SK-N-SH treated with all-trans-retinoic acid at 6 μM for 48 hours (cell line): ENCODE measurements at regions not wholly inside any gene's neighbourhood (a gene's known extent, or its start where the extent isn't known, plus 50 kb on each side); places are given as distances from the start of the nearest gene placed in this dataset.
A peak's percentile ranks its signal among the peaks of the same experiment; 100 is the strongest.
"Not testable (repeated sequence)": the region's sequence is repeated elsewhere in the genome, so short reads cannot be mapped to it uniquely, and the experiment has no call there.

Source experiments
- ATAC-seq: fragments of 200-7000 bp; cut with Tn5 transposase; 3 replicates; pipeline ENCODE4 v1.9.1; 2020; ENCODE audit warnings: mild to moderate bottlenecking, moderate library complexity
- ARNTL ChIP-seq: fragments of 450-650 bp; formaldehyde crosslinking; IDR thresholded peaks from 2 replicates; pipeline ENCODE4 v1.5.0; 2020; ENCODE audit warnings: low read depth, mild to moderate bottlenecking, moderate library complexity, borderline replicate concordance
- BACH2 ChIP-seq: fragments of 250-450 bp; sonication (Bioruptor Pico); IDR thresholded peaks from 2 replicates; pipeline ENCODE4 v1.9.0; 2021; ENCODE audit warnings: mild to moderate bottlenecking, borderline replicate concordance
- CSDC2 ChIP-seq: fragments of 250-450 bp; sonication (Bioruptor Pico); IDR thresholded peaks from 2 replicates; pipeline ENCODE4 v1.5.0; 2020; ENCODE audit warnings: mild to moderate bottlenecking, moderate library complexity
- ESRRG ChIP-seq: fragments of 250-450 bp; sonication (Bioruptor Pico); IDR thresholded peaks from 2 replicates; pipeline ENCODE4 v1.6.1; 2021; ENCODE audit warnings: mild to moderate bottlenecking
- GLIS3 ChIP-seq: fragments of 250-450 bp; sonication (Bioruptor Pico); IDR thresholded peaks from 2 replicates; pipeline ENCODE4 v1.5.0; 2020; ENCODE audit warnings: mild to moderate bottlenecking, moderate library complexity
- OSR1 ChIP-seq: fragments of 250-450 bp; sonication (Bioruptor Pico); IDR thresholded peaks from 2 replicates; pipeline ENCODE4 v1.8.0; 2022; ENCODE audit warnings: moderate library complexity, mild to moderate bottlenecking, inconsistent platforms
- PPARA ChIP-seq: fragments of 250-450 bp; sonication (Bioruptor Pico); IDR thresholded peaks from 2 replicates; pipeline ENCODE4 v1.5.0; 2020; ENCODE audit warnings: mild to moderate bottlenecking, borderline replicate concordance
- RARB ChIP-seq: fragments of 250-450 bp; sonication (Bioruptor Pico); IDR thresholded peaks from 2 replicates; pipeline ENCODE4 v1.8.0; 2021; ENCODE audit warnings: mild to moderate bottlenecking, moderate library complexity
- TCF4 ChIP-seq: fragments of 250-450 bp; sonication (Bioruptor Pico); IDR thresholded peaks from 2 replicates; pipeline ENCODE4 v1.8.0; 2021; ENCODE audit warnings: mild to moderate bottlenecking, moderate library complexity, borderline replicate concordance
- TOX ChIP-seq: fragments of 250-450 bp; sonication (Bioruptor Pico); IDR thresholded peaks from 2 replicates; pipeline ENCODE4 v1.8.0; 2021; ENCODE audit warnings: mild to moderate bottlenecking, moderate library complexity, borderline replicate concordance
- ZFP30 ChIP-seq: fragments of 450-650 bp; formaldehyde crosslinking; IDR thresholded peaks from 2 replicates; pipeline ENCODE4 v1.5.0; 2022; ENCODE audit warnings: mild to moderate bottlenecking, moderate library complexity
- ZNF565 ChIP-seq: fragments of 450-650 bp; formaldehyde crosslinking; conservative IDR thresholded peaks from 2 replicates; pipeline ENCODE4 v1.5.0; 2020; ENCODE audit warnings: low read depth, mild to moderate bottlenecking, moderate library complexity
- TF ChIP-seq, protein P1 (sequence below): fragments of 250-450 bp; sonication (Bioruptor Pico); IDR thresholded peaks from 2 replicates; pipeline ENCODE4 v1.5.0; 2020; ENCODE audit warnings: mild to moderate bottlenecking, moderate library complexity
- TF ChIP-seq, protein P2 (sequence below): fragments of 250-450 bp; sonication (Bioruptor Pico); IDR thresholded peaks from 2 replicates; pipeline ENCODE4 v1.5.1; 2020; ENCODE audit warnings: low read depth, mild to moderate bottlenecking, moderate library complexity
- TF ChIP-seq, protein P3 (sequence below): fragments of 250-450 bp; sonication (Bioruptor Pico); IDR thresholded peaks from 2 replicates; pipeline ENCODE4 v1.5.1; 2021; ENCODE audit warnings: mild to moderate bottlenecking, moderate library complexity
- TF ChIP-seq, protein P4 (sequence below): fragments of 250-450 bp; sonication (Bioruptor Pico); IDR thresholded peaks from 2 replicates; pipeline ENCODE4 v1.8.0; 2021; ENCODE audit warnings: low read depth, mild to moderate bottlenecking, moderate library complexity, borderline replicate concordance
- TF ChIP-seq, protein P5 (sequence below): fragments of 250-450 bp; sonication (Bioruptor Pico); IDR thresholded peaks from 2 replicates; pipeline ENCODE4 v1.8.0; 2020; ENCODE audit warnings: mild to moderate bottlenecking, moderate library complexity, borderline replicate concordance

DNA sequence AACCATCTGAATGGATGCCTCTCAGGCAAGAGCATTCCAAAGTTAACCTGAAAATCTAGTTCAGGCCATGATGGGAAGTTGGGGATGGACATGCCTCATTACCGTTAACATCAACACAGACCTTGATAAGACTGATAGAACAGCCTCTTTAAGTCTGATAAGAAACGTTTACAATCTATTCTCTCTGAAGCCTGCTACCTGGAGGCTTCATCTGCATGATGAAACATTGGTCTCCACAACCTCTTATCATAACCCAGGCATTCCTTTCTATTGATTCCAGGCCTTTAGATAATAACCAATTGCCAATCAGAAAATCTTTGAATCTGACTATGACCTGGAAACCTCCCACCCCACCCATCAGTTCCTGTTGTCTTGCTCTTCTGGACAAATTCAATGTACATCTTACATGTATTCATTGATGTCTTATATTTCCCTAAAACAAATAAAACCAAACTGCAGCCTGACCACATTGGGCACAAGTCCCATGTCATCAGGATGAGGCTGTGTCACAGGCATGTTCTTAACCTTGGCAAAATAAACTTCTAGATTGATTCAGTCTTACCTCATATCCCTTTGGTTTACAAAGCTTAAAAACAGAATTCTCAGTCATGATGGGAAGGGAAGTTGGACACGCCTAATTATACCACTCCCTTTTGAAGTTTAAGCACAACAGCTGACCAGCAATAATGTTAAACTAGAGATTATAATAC is 843.8 kb upstream of the SPRY2 start:
- no peak for ATAC-seq
- TF ChIP-seq RARB (CRISPR knock-in tag) (no peak), ZNF565 (CRISPR knock-in tag) (no peak), ARNTL (CRISPR knock-in tag) (no peak), BACH2 (CRISPR knock-in tag) (no peak), OSR1 (CRISPR knock-in tag) (no peak), ZFP30 (CRISPR knock-in tag) (no peak), PPARA (CRISPR knock-in tag) (no peak), GLIS3 (CRISPR knock-in tag) (no peak)
- TF ChIP-seq, protein P1, sequence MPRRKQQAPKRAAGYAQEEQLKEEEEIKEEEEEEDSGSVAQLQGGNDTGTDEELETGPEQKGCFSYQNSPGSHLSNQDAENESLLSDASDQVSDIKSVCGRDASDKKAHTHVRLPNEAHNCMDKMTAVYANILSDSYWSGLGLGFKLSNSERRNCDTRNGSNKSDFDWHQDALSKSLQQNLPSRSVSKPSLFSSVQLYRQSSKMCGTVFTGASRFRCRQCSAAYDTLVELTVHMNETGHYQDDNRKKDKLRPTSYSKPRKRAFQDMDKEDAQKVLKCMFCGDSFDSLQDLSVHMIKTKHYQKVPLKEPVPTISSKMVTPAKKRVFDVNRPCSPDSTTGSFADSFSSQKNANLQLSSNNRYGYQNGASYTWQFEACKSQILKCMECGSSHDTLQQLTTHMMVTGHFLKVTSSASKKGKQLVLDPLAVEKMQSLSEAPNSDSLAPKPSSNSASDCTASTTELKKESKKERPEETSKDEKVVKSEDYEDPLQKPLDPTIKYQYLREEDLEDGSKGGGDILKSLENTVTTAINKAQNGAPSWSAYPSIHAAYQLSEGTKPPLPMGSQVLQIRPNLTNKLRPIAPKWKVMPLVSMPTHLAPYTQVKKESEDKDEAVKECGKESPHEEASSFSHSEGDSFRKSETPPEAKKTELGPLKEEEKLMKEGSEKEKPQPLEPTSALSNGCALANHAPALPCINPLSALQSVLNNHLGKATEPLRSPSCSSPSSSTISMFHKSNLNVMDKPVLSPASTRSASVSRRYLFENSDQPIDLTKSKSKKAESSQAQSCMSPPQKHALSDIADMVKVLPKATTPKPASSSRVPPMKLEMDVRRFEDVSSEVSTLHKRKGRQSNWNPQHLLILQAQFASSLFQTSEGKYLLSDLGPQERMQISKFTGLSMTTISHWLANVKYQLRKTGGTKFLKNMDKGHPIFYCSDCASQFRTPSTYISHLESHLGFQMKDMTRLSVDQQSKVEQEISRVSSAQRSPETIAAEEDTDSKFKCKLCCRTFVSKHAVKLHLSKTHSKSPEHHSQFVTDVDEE, result no peak
- TF ChIP-seq, protein P2, sequence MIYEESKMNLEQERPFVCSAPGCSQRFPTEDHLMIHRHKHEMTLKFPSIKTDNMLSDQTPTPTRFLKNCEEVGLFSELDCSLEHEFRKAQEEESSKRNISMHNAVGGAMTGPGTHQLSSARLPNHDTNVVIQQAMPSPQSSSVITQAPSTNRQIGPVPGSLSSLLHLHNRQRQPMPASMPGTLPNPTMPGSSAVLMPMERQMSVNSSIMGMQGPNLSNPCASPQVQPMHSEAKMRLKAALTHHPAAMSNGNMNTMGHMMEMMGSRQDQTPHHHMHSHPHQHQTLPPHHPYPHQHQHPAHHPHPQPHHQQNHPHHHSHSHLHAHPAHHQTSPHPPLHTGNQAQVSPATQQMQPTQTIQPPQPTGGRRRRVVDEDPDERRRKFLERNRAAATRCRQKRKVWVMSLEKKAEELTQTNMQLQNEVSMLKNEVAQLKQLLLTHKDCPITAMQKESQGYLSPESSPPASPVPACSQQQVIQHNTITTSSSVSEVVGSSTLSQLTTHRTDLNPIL, result no peak
- TF ChIP-seq, protein P3, sequence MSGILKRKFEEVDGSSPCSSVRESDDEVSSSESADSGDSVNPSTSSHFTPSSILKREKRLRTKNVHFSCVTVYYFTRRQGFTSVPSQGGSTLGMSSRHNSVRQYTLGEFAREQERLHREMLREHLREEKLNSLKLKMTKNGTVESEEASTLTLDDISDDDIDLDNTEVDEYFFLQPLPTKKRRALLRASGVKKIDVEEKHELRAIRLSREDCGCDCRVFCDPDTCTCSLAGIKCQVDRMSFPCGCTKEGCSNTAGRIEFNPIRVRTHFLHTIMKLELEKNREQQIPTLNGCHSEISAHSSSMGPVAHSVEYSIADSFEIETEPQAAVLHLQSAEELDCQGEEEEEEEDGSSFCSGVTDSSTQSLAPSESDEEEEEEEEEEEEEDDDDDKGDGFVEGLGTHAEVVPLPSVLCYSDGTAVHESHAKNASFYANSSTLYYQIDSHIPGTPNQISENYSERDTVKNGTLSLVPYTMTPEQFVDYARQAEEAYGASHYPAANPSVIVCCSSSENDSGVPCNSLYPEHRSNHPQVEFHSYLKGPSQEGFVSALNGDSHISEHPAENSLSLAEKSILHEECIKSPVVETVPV (CRISPR knock-in tag), result no peak

DNA sequence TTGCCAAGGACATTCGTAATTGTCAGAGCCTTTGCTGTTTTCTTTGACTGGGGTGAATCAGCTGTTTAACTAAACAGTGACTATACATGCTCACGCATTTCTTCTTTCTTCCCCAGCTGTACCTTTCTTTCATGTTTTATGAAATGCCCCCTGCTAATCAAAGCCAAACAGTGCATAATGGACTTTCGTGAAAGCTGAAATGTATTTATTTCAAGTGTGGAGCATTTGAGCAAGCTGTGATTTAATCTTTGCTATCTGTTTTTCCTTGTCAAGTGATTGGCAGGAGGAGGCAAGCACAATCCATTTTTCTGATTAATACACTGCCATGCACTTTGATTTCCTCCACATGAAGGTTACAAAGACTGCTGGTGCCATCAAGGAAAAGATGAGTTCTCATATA is 831.7 kb upstream of the SPRY2 start:
- ATAC-seq, result no peak
- TF ChIP-seq CSDC2 (CRISPR knock-in tag) (no peak), TCF4 (CRISPR knock-in tag) (no peak), RARB (CRISPR knock-in tag) (no peak), OSR1 (CRISPR knock-in tag) (no peak)
- TF ChIP-seq, protein P3 (CRISPR knock-in tag), result no peak
- TF ChIP-seq, protein P1, result no peak

DNA sequence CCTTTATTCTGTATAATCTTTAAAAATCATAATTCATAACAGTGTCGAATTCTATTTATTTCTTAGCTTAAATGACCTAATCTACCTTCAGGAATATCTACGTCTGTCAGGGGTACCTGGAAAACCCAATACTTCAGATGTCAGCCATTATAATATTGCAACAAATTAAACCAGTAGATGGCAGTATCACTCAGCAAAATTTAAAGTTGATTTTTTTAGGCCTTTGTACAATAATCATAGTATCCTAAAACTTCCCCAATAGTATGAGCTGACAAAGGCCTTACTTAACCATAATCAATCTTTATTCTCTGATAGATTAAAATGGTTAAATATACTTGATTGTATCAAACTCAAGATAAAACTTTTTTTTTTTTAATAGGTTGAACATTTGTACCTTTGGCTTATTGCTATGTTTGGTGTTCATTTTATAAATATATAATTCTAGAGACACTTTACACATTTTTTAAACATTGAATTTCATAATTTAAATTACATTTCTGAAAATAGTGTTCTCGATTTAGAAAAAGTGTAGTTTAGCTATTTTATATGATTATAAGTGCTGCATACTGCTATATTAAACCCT is 830.2 kb upstream of the SPRY2 start:
- peak; percentile 73 for ATAC-seq
- TF ChIP-seq, protein P4, sequence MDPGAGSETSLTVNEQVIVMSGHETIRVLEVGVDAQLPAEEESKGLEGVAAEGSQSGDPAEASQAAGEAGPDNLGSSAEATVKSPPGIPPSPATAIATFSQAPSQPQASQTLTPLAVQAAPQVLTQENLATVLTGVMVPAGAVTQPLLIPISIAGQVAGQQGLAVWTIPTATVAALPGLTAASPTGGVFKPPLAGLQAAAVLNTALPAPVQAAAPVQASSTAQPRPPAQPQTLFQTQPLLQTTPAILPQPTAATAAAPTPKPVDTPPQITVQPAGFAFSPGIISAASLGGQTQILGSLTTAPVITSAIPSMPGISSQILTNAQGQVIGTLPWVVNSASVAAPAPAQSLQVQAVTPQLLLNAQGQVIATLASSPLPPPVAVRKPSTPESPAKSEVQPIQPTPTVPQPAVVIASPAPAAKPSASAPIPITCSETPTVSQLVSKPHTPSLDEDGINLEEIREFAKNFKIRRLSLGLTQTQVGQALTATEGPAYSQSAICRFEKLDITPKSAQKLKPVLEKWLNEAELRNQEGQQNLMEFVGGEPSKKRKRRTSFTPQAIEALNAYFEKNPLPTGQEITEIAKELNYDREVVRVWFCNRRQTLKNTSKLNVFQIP (CRISPR knock-in tag), result no peak
- TF ChIP-seq, protein P5, sequence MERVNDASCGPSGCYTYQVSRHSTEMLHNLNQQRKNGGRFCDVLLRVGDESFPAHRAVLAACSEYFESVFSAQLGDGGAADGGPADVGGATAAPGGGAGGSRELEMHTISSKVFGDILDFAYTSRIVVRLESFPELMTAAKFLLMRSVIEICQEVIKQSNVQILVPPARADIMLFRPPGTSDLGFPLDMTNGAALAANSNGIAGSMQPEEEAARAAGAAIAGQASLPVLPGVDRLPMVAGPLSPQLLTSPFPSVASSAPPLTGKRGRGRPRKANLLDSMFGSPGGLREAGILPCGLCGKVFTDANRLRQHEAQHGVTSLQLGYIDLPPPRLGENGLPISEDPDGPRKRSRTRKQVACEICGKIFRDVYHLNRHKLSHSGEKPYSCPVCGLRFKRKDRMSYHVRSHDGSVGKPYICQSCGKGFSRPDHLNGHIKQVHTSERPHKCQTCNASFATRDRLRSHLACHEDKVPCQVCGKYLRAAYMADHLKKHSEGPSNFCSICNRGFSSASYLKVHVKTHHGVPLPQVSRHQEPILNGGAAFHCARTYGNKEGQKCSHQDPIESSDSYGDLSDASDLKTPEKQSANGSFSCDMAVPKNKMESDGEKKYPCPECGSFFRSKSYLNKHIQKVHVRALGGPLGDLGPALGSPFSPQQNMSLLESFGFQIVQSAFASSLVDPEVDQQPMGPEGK (CRISPR knock-in tag), result no peak
- TF ChIP-seq ESRRG (no peak), OSR1 (CRISPR knock-in tag) (no peak), TOX (CRISPR knock-in tag) (no peak)

DNA sequence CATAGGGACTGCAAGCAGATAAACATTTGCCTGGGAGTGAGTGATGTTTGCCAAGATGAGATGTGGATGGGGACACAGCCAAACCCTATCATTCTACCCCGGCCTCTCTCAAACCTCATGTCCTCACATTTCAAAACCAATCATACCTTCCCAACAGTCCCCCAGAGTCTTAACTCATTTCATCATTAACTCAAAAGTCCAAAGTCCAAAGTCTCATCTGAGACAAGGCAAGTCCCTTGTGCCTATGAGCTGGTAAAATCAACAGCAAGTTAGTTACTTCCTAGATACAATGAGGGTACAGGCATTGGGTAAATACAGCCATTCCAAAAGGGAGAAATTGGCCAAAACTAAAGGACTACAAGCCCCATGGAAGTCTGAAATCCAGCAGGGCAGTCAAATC is 822.9 kb upstream of the SPRY2 start:
- ATAC-seq, result not testable (repeated sequence)
